IgD-negative memory B cell (primary cell): ENCODE measurements at regions not wholly inside any gene's neighbourhood (a gene's known extent, or its start where the extent isn't known, plus 50 kb on each side); places are given as distances from the start of the nearest gene placed in this dataset.
"Not testable (repeated sequence)": the region's sequence is repeated elsewhere in the genome, so short reads cannot be mapped to it uniquely, and the experiment has no call there.

Source experiments
- H3K27ac Mint-ChIP-seq, 3 donors: one replicate each; pipeline ENCODE4 v1.8.0; 2020 to 2022; ENCODE audit warnings: mild to moderate bottlenecking in 3 of 3, mixed read lengths in 3 of 3, moderate library complexity in 1 of 3
- H3K27me3 Mint-ChIP-seq: one replicate; pipeline ENCODE4 v1.8.0; 2021; ENCODE audit warnings: mixed read lengths
- H3K36me3 Mint-ChIP-seq: one replicate; pipeline ENCODE4 v1.8.0; 2020; ENCODE audit warnings: mild to moderate bottlenecking, mixed read lengths
- H3K4me1 Mint-ChIP-seq, 3 donors: one replicate each; pipeline ENCODE4 v1.8.0; 2020 to 2022; ENCODE audit warnings: mixed read lengths in 3 of 3, mild to moderate bottlenecking in 1 of 3
- H3K4me3 Mint-ChIP-seq, 4 donors: one replicate each; pipeline ENCODE4 v1.8.0; 2020 to 2022; ENCODE audit warnings: mild to moderate bottlenecking in 4 of 4, mixed read lengths in 4 of 4, moderate library complexity in 3 of 4
- H3K9me3 Mint-ChIP-seq, 3 donors: one replicate each; pipeline ENCODE4 v1.8.0; 2020 to 2021; ENCODE audit warnings: mixed read lengths in 3 of 3, mild to moderate bottlenecking in 1 of 3

GRCh38 chr21:10384304-10384861, 137.0 kb upstream of the TPTE start:
- H3K4me3 Mint-ChIP-seq, H3K27me3 Mint-ChIP-seq, H3K36me3 Mint-ChIP-seq, H3K9me3 Mint-ChIP-seq, H3K4me1 Mint-ChIP-seq, H3K27ac Mint-ChIP-seq: not testable (repeated sequence)

GRCh38 chr21:10385202-10385601, 136.2 kb upstream of the TPTE start:
- H3K4me3 Mint-ChIP-seq, H3K4me1 Mint-ChIP-seq, H3K36me3 Mint-ChIP-seq, H3K27me3 Mint-ChIP-seq, H3K27ac Mint-ChIP-seq, H3K9me3 Mint-ChIP-seq: not testable (repeated sequence)

GRCh38 chr21:10385898-10386527, 135.4 kb upstream of the TPTE start:
- not testable (repeated sequence) for H3K27ac Mint-ChIP-seq, H3K36me3 Mint-ChIP-seq, H3K4me3 Mint-ChIP-seq, H3K27me3 Mint-ChIP-seq, H3K4me1 Mint-ChIP-seq, H3K9me3 Mint-ChIP-seq

GRCh38 chr21:10387692-10388450, 133.5 kb upstream of the TPTE start:
- H3K4me3 Mint-ChIP-seq, H3K4me1 Mint-ChIP-seq, H3K27ac Mint-ChIP-seq, H3K36me3 Mint-ChIP-seq, H3K27me3 Mint-ChIP-seq, H3K9me3 Mint-ChIP-seq: not testable (repeated sequence)

GRCh38 chr21:10388625-10389024, 132.8 kb upstream of the TPTE start:
- not testable (repeated sequence) for H3K36me3 Mint-ChIP-seq, H3K9me3 Mint-ChIP-seq, H3K27me3 Mint-ChIP-seq, H3K4me1 Mint-ChIP-seq, H3K27ac Mint-ChIP-seq, H3K4me3 Mint-ChIP-seq

GRCh38 chr21:10392301-10392700, 129.1 kb upstream of the TPTE start:
- not testable (repeated sequence) for H3K36me3 Mint-ChIP-seq, H3K27me3 Mint-ChIP-seq, H3K9me3 Mint-ChIP-seq, H3K4me3 Mint-ChIP-seq, H3K4me1 Mint-ChIP-seq, H3K27ac Mint-ChIP-seq

GRCh38 chr21:10395963-10396362, 125.4 kb upstream of the TPTE start:
- H3K9me3 Mint-ChIP-seq, H3K27me3 Mint-ChIP-seq, H3K27ac Mint-ChIP-seq, H3K36me3 Mint-ChIP-seq, H3K4me1 Mint-ChIP-seq, H3K4me3 Mint-ChIP-seq: not testable (repeated sequence)

- not testable (repeated sequence) for H3K36me3 Mint-ChIP-seq, H3K4me3 Mint-ChIP-seq, H3K27ac Mint-ChIP-seq, H3K4me1 Mint-ChIP-seq, H3K9me3 Mint-ChIP-seq, H3K27me3 Mint-ChIP-seq
Measured at GRCh38 chr21:10397495-10397915, 123.9 kb upstream of the TPTE start.

GRCh38 chr21:10398692-10399489, 122.5 kb upstream of the TPTE start:
- H3K36me3 Mint-ChIP-seq, H3K4me3 Mint-ChIP-seq, H3K27ac Mint-ChIP-seq: not testable (repeated sequence)

GRCh38 chr21:10400622-10401361, 120.6 kb upstream of the TPTE start:
- H3K4me3 Mint-ChIP-seq, H3K9me3 Mint-ChIP-seq, H3K27me3 Mint-ChIP-seq, H3K27ac Mint-ChIP-seq, H3K4me1 Mint-ChIP-seq, H3K36me3 Mint-ChIP-seq: not testable (repeated sequence)

More at GRCh38 chr21:10398692-10399489, 122.5 kb upstream of the TPTE start:
- not testable (repeated sequence) for H3K27me3 Mint-ChIP-seq, H3K9me3 Mint-ChIP-seq, H3K4me1 Mint-ChIP-seq

GRCh38 chr21:10402461-10402860, 118.9 kb upstream of the TPTE start:
- H3K36me3 Mint-ChIP-seq, H3K9me3 Mint-ChIP-seq, H3K4me3 Mint-ChIP-seq, H3K4me1 Mint-ChIP-seq, H3K27ac Mint-ChIP-seq, H3K27me3 Mint-ChIP-seq: not testable (repeated sequence)

GRCh38 chr21:10405331-10405730, 116.1 kb upstream of the TPTE start:
- H3K36me3 Mint-ChIP-seq, H3K27ac Mint-ChIP-seq, H3K4me1 Mint-ChIP-seq, H3K4me3 Mint-ChIP-seq, H3K27me3 Mint-ChIP-seq, H3K9me3 Mint-ChIP-seq: not testable (repeated sequence)

GRCh38 chr21:10409786-10410185, 111.6 kb upstream of the TPTE start:
- H3K4me1 Mint-ChIP-seq, H3K4me3 Mint-ChIP-seq: not testable (repeated sequence)

GRCh38 chr21:10410354-10410929, 110.9 kb upstream of the TPTE start:
- not testable (repeated sequence) for H3K36me3 Mint-ChIP-seq, H3K4me1 Mint-ChIP-seq, H3K27ac Mint-ChIP-seq, H3K9me3 Mint-ChIP-seq, H3K4me3 Mint-ChIP-seq, H3K27me3 Mint-ChIP-seq

More at GRCh38 chr21:10409786-10410185, 111.6 kb upstream of the TPTE start:
- H3K27ac Mint-ChIP-seq, H3K36me3 Mint-ChIP-seq, H3K9me3 Mint-ChIP-seq, H3K27me3 Mint-ChIP-seq: not testable (repeated sequence)
